ENCODE measurements at regions not wholly inside any gene's neighbourhood (a gene's known extent, or its start where the extent isn't known, plus 50 kb on each side); places are given as distances from the start of the nearest gene placed in this dataset.

GRCh38 chr21:37967036-37967435, 50.8 kb upstream of the KCNJ6 start:
- no peak for TF ChIP-seq CTCF (conservative IDR thresholded peaks at IDR 0.05; ENCODE audit: low read depth, low read length)
- H3K4me3 ChIP-seq (ENCODE audit: low read depth, low read length) = no peak overlapping the region
- DNase-seq (ENCODE audit: low read depth) = no peak

GRCh38 chr21:37968744-37969143, 52.5 kb upstream of the KCNJ6 start:
- no peak for DNase-seq (ENCODE audit: low read depth)
- no peak for TF ChIP-seq CTCF (conservative IDR thresholded peaks at IDR 0.05; ENCODE audit: low read depth, low read length)
- no peak overlapping the region for H3K4me3 ChIP-seq (ENCODE audit: low read depth, low read length)

GRCh38 chr21:37970548-37970947, 54.3 kb upstream of the KCNJ6 start:
- no peak overlapping the region for H3K4me3 ChIP-seq (ENCODE audit: low read depth, low read length)
- no peak for TF ChIP-seq CTCF (conservative IDR thresholded peaks at IDR 0.05; ENCODE audit: low read depth, low read length)
- DNase-seq (ENCODE audit: low read depth) = no peak

GRCh38 chr21:37971390-37971950, 55.2 kb upstream of the KCNJ6 start:
- no peak overlapping the region for H3K4me3 ChIP-seq (ENCODE audit: low read depth, low read length)
- DNase-seq (ENCODE audit: low read depth) = no peak
- no peak for TF ChIP-seq CTCF (conservative IDR thresholded peaks at IDR 0.05; ENCODE audit: low read depth, low read length)

GRCh38 chr21:37974081-37974480, 57.8 kb upstream of the KCNJ6 start:
- no peak for TF ChIP-seq CTCF (conservative IDR thresholded peaks at IDR 0.05; ENCODE audit: low read depth, low read length)
- H3K4me3 ChIP-seq (ENCODE audit: low read depth, low read length) = no peak overlapping the region
- DNase-seq (ENCODE audit: low read depth) = peak; percentile 42

GRCh38 chr21:37982496-37983318, 66.5 kb upstream of the KCNJ6 start:
- H3K4me3 ChIP-seq (ENCODE audit: low read depth, low read length) = no peak overlapping the region
- no peak for TF ChIP-seq CTCF (conservative IDR thresholded peaks at IDR 0.05; ENCODE audit: low read depth, low read length)
- DNase-seq (ENCODE audit: low read depth) = peak; percentile 18

Measured in epithelial cell of proximal tubule (primary cell).